ENCODE measurements at regions not wholly inside any gene's neighbourhood (a gene's known extent, or its start where the extent isn't known, plus 50 kb on each side); places are given as distances from the start of the nearest gene placed in this dataset.

GRCh38 chr1:209183195-209183594 is 400.3 kb upstream of the CAMK1G start:
- Histone ChIP-seq H3K27ac (ENCODE audit: low read length) (no peak overlapping the region), H3K27me3 (replicated peaks; ENCODE audit: insufficient read depth, low read length) (no peaks in the 10 kb centered on the region), H2AFZ (ENCODE audit: low read length) (no peak overlapping the region), H3K4me2 (ENCODE audit: low read depth, low read length) (no peak overlapping the region), H3K79me2 (ENCODE audit: low read length) (no peaks in the 10 kb centered on the region), H3K9ac (ENCODE audit: low read length) (no peak overlapping the region), H4K20me1 (ENCODE audit: insufficient read depth, low read length) (no peaks in the 10 kb centered on the region), H3F3A (ENCODE audit: insufficient read depth, low read length) (no peaks in the 10 kb centered on the region), H3K36me3 (replicated peaks; ENCODE audit: insufficient read depth, low read length) (no peaks in the 10 kb centered on the region), H3K9me2 (replicated peaks; ENCODE audit: insufficient read depth, low read length) (no peaks in the 10 kb centered on the region), H3K4me1 (ENCODE audit: low read length) (peaks cover 8% of the 10 kb centered on the region), H3K9me3 (replicated peaks; ENCODE audit: insufficient read depth, low read length) (0 out of 2 replicates have a peak, but pooled peaks cover 3% of the 10 kb centered on the region), H3K4me3 (ENCODE audit: low read length) (no peak overlapping the region)
- no peak for DNase-seq
- no peak for TF ChIP-seq EZH2phosphoT487 (IDR thresholded peaks at IDR 0.05; ENCODE audit: low read length)
- TF ChIP-seq CTCF (IDR thresholded peaks at IDR 0.05; ENCODE audit: low read length) = no peak
- no peak for TF ChIP-seq EZH2 (optimal IDR thresholded peaks at IDR 0.05; ENCODE audit: low read depth, low read length)

- Histone ChIP-seq H3K27me3 (replicated peaks; ENCODE audit: insufficient read depth, low read length) (no peaks in the 10 kb centered on the region), H2AFZ (ENCODE audit: low read length) (no peak overlapping the region), H4K20me1 (ENCODE audit: insufficient read depth, low read length) (no peaks in the 10 kb centered on the region), H3K9ac (ENCODE audit: low read length) (no peak overlapping the region), H3K36me3 (replicated peaks; ENCODE audit: insufficient read depth, low read length) (no peaks in the 10 kb centered on the region), H3K27ac (ENCODE audit: low read length) (no peak overlapping the region), H3K9me3 (replicated peaks; ENCODE audit: insufficient read depth, low read length) (no peaks in the 10 kb centered on the region), H3K9me2 (replicated peaks; ENCODE audit: insufficient read depth, low read length) (no peaks in the 10 kb centered on the region), H3F3A (ENCODE audit: insufficient read depth, low read length) (no peaks in the 10 kb centered on the region), H3K4me2 (ENCODE audit: low read depth, low read length) (no peak overlapping the region), H3K79me2 (ENCODE audit: low read length) (no peaks in the 10 kb centered on the region), H3K4me1 (ENCODE audit: low read length) (peaks cover 15% of the 10 kb centered on the region), H3K4me3 (ENCODE audit: low read length) (no peak overlapping the region)
- peak; percentile 35 for DNase-seq
- TF ChIP-seq EZH2phosphoT487 (IDR thresholded peaks at IDR 0.05; ENCODE audit: low read length) (no peak), CTCF (IDR thresholded peaks at IDR 0.05; ENCODE audit: low read length) (no peak), EZH2 (optimal IDR thresholded peaks at IDR 0.05; ENCODE audit: low read depth, low read length) (no peak)
Measured at GRCh38 chr1:209187589-209187988, 395.9 kb upstream of the CAMK1G start.

GRCh38 chr1:209190591-209191261 is 392.8 kb upstream of the CAMK1G start:
- Histone ChIP-seq H3K9ac (ENCODE audit: low read length) (no peak overlapping the region), H3K27ac (ENCODE audit: low read length) (no peak overlapping the region), H3K9me2 (replicated peaks; ENCODE audit: insufficient read depth, low read length) (no peaks in the 10 kb centered on the region), H3K27me3 (replicated peaks; ENCODE audit: insufficient read depth, low read length) (no peaks in the 10 kb centered on the region), H3F3A (ENCODE audit: insufficient read depth, low read length) (no peaks in the 10 kb centered on the region), H3K9me3 (replicated peaks; ENCODE audit: insufficient read depth, low read length) (no peaks in the 10 kb centered on the region), H3K4me3 (ENCODE audit: low read length) (no peak overlapping the region), H3K4me1 (ENCODE audit: low read length) (peaks cover 15% of the 10 kb centered on the region), H2AFZ (ENCODE audit: low read length) (peak overlapping the region; percentile 18; the same call in 1 of the 2 replicates), H3K4me2 (ENCODE audit: low read depth, low read length) (peak overlapping the region; percentile 3; the same call in 1 of the 2 replicates), H3K79me2 (ENCODE audit: low read length) (no peaks in the 10 kb centered on the region), H4K20me1 (ENCODE audit: insufficient read depth, low read length) (no peaks in the 10 kb centered on the region), H3K36me3 (replicated peaks; ENCODE audit: insufficient read depth, low read length) (no peaks in the 10 kb centered on the region)
- TF ChIP-seq CTCF (IDR thresholded peaks at IDR 0.05; ENCODE audit: low read length) (peak; percentile 83), EZH2 (optimal IDR thresholded peaks at IDR 0.05; ENCODE audit: low read depth, low read length) (no peak), EZH2phosphoT487 (IDR thresholded peaks at IDR 0.05; ENCODE audit: low read length) (no peak)
- DNase-seq = peak; percentile 62

Data from MM.1S (cell line).